ENCODE measurements at regions not wholly inside any gene's neighbourhood (a gene's known extent, or its start where the extent isn't known, plus 50 kb on each side); places are given as distances from the start of the nearest gene placed in this dataset.
A peak's percentile ranks its signal among the peaks of the same experiment; 100 is the strongest.

GRCh38 chr4:187212446-187213080 is 488.9 kb upstream of the FAT1 start:
- DNase-seq (ENCODE audit: low spot score), result no peak
- CTCF ChIA-PET, result no interaction called here
- no peak overlapping the region for H3K27ac ChIP-seq
- TF ChIP-seq CTCF (conservative IDR thresholded peaks at IDR 0.05; ENCODE audit: low read depth), result no peak
- POLR2A ChIA-PET (ENCODE audit: low non-redundant PET), result no interaction called here

- ChIA-PET CTCF (no interaction called here), POLR2A (ENCODE audit: low non-redundant PET) (no interaction called here)
- DNase-seq (ENCODE audit: low spot score), result no peak
- no peak for TF ChIP-seq CTCF (conservative IDR thresholded peaks at IDR 0.05; ENCODE audit: low read depth)
- H3K27ac ChIP-seq, result no peak overlapping the region
These were observed 491.8 kb upstream of the FAT1 start for GRCh38 chr4:187215438-187215837.

GRCh38 chr4:187218705-187219245 is 495.1 kb upstream of the FAT1 start:
- TF ChIP-seq CTCF (conservative IDR thresholded peaks at IDR 0.05; ENCODE audit: low read depth), result no peak
- no peak overlapping the region for H3K27ac ChIP-seq
- DNase-seq (ENCODE audit: low spot score), result no peak
- CTCF ChIA-PET, result no interaction called here
- POLR2A ChIA-PET (ENCODE audit: low non-redundant PET), result no interaction called here

GRCh38 chr4:187224560-187224959 is 500.9 kb upstream of the FAT1 start:
- H3K27ac ChIP-seq, result no peak overlapping the region
- DNase-seq (ENCODE audit: low spot score), result no peak
- no peak for TF ChIP-seq CTCF (conservative IDR thresholded peaks at IDR 0.05; ENCODE audit: low read depth)
- ChIA-PET POLR2A (ENCODE audit: low non-redundant PET) (no interaction called here), CTCF (no interaction called here)

GRCh38 chr4:187227907-187228704 is 504.4 kb upstream of the FAT1 start:
- H3K27ac ChIP-seq, result no peak overlapping the region
- ChIA-PET CTCF (no interaction called here), POLR2A (ENCODE audit: low non-redundant PET) (no interaction called here)
- peak; percentile 28 for DNase-seq (ENCODE audit: low spot score)
- TF ChIP-seq CTCF (conservative IDR thresholded peaks at IDR 0.05; ENCODE audit: low read depth), result no peak

- ChIA-PET CTCF (no interaction called here), POLR2A (ENCODE audit: low non-redundant PET) (no interaction called here)
- DNase-seq (ENCODE audit: low spot score), result peak; percentile 10
- TF ChIP-seq CTCF (conservative IDR thresholded peaks at IDR 0.05; ENCODE audit: low read depth), result no peak
- H3K27ac ChIP-seq, result no peak overlapping the region
These were observed 508.5 kb upstream of the FAT1 start for GRCh38 chr4:187232196-187232595.

Data from RWPE1 (cell line).